SK-N-SH (cell line): ENCODE measurements at regions not wholly inside any gene's neighbourhood (a gene's known extent, or its start where the extent isn't known, plus 50 kb on each side); places are given as distances from the start of the nearest gene placed in this dataset.

ENCODE experiments used
- CTCF ChIA-PET: fragments of 300-600, 350-600 bp; formaldehyde crosslinking; extraction: SDS; loops from one replicate; lab custom pipeline; 2021; lab: Yijun Ruan, JAX
- POLR2A ChIA-PET: fragments of 350-600 bp; sonication (Branson Sonifier 250); formaldehyde crosslinking; extraction: SDS; loops from one replicate; lab custom pipeline; 2020; ENCODE audit warnings: antibody characterized with exemption, inconsistent platforms; lab: Yijun Ruan, JAX
- DNase-seq: peaks from one replicate; pipeline ENCODE4 v3.0.0; 2012
- H2AFZ ChIP-seq: fragments of 200-600 bp; sonication (generic); 2 replicates; pipeline ENCODE4 v1.8.1; 2016; ENCODE audit warnings: antibody characterized with exemption, mild to moderate bottlenecking, low read depth
- H3F3A ChIP-seq: fragments of 200-600 bp; sonication (generic); replicated peaks from 2 replicates; pipeline ENCODE3; 2016; ENCODE audit warnings: antibody characterized with exemption, mild to moderate bottlenecking; ENCODE audit not compliant: insufficient read depth
- H3K27ac ChIP-seq, 2 experiments: fragments of 200-500 bp in 1 of 2; fragments of 200-600 bp in 1 of 2; sonication (Bioruptor generic) in 1 of 2; sonication (generic), shearing (Covaris generic) in 1 of 2; 2 replicates each; pipeline versions ENCODE4 v1.5.1 to v1.6.1; 2014 to 2016; ENCODE audit warnings: low read depth in 2 of 2, inconsistent platforms in 1 of 2, low read length in 1 of 2, mild to moderate bottlenecking in 1 of 2, mixed read lengths in 1 of 2
- H3K27me3 ChIP-seq: fragments of 200-600 bp; sonication (generic), shearing (Covaris generic); 2 replicates; pipeline ENCODE4 v1.6.1; 2016; ENCODE audit warnings: mixed run types; ENCODE audit not compliant: insufficient read depth
- H3K36me3 ChIP-seq, 2 experiments: fragments of 200-500 bp in 1 of 2; fragments of 200-600 bp in 1 of 2; sonication (Bioruptor generic) in 1 of 2; sonication (generic) in 1 of 2; replicated peaks in 1 of 2; 2 replicates each; pipeline versions ENCODE3 to v1.5.1; 2014 to 2016; ENCODE audit warnings: low read length in 1 of 2, mild to moderate bottlenecking in 1 of 2; ENCODE audit not compliant: insufficient read depth in 2 of 2, control insufficient read depth in 1 of 2
- H3K4me1 ChIP-seq, 2 experiments: fragments of 200-500 bp in 1 of 2; fragments of 200-600 bp in 1 of 2; sonication (Bioruptor generic) in 1 of 2; sonication (generic), shearing (Covaris generic) in 1 of 2; 2 replicates each; pipeline versions ENCODE4 v1.5.1 to v1.6.1; 2014 to 2016; ENCODE audit warnings: low read depth in 1 of 2, low read length in 1 of 2, mixed run types in 1 of 2; ENCODE audit not compliant: insufficient read depth in 2 of 2, control insufficient read depth in 1 of 2
- H3K4me2 ChIP-seq: fragments of 200-600 bp; sonication (generic), shearing (Covaris generic); 2 replicates; pipeline ENCODE4 v1.6.1; 2017; ENCODE audit warnings: mixed run types
- H3K4me3 ChIP-seq, 2 experiments: fragments of 200-500 bp in 1 of 2; fragments of 200-600 bp in 1 of 2; sonication (Bioruptor generic) in 1 of 2; sonication (generic), shearing (Covaris generic) in 1 of 2; 2 replicates each; pipeline versions ENCODE4 v1.5.1 to v1.8.1; 2014 to 2016; ENCODE audit warnings: low read depth in 2 of 2, inconsistent platforms in 1 of 2, low read length in 1 of 2, mild to moderate bottlenecking in 1 of 2, mixed read lengths in 1 of 2, moderate library complexity in 1 of 2
- H3K79me2 ChIP-seq: fragments of 200-600 bp; sonication (generic); 2 replicates; pipeline ENCODE4 v1.8.1; 2017; ENCODE audit warnings: mild to moderate bottlenecking; ENCODE audit not compliant: insufficient read depth
- H3K9ac ChIP-seq: fragments of 200-600 bp; sonication (generic); 2 replicates; pipeline ENCODE4 v1.6.1; 2017; ENCODE audit warnings: mixed run types
- H3K9me2 ChIP-seq: fragments of 200-600 bp; sonication (generic); 2 replicates; pipeline ENCODE4 v1.6.1; 2017; ENCODE audit warnings: mixed run types
- H3K9me3 ChIP-seq: fragments of 200-600 bp; sonication (generic); 2 replicates; pipeline ENCODE4 v1.6.1; 2017; ENCODE audit warnings: mixed run types, mild to moderate bottlenecking, moderate library complexity
- H4K20me1 ChIP-seq: fragments of 200-600 bp; sonication (generic); 2 replicates; pipeline ENCODE4 v1.6.1; 2017; ENCODE audit warnings: mild to moderate bottlenecking, mixed run types; ENCODE audit not compliant: insufficient read depth
- ELF1 ChIP-seq: IDR thresholded peaks from 2 replicates; pipeline ENCODE4 v1.4.0; 2012
- EP300 ChIP-seq, 2 experiments: IDR thresholded peaks; 2 replicates each; pipeline versions ENCODE4 v1.4.0 to v1.6.1; 2012; ENCODE audit warnings: borderline replicate concordance in 1 of 2, low read depth in 1 of 2, low read length in 1 of 2
- EZH2phosphoT487 ChIP-seq: fragments of 200-600 bp; sonication (generic); IDR thresholded peaks from 2 replicates; pipeline ENCODE4 v1.6.1; 2017; ENCODE audit warnings: low read depth, mixed run types, mild to moderate bottlenecking, antibody characterized with exemption, moderate library complexity, borderline replicate concordance
- FOSL2 ChIP-seq: IDR thresholded peaks from 2 replicates; pipeline ENCODE4 v1.4.0; 2012; ENCODE audit warnings: low read depth, mild to moderate bottlenecking, moderate library complexity, borderline replicate concordance
- FOXM1 ChIP-seq: IDR thresholded peaks from 2 replicates; pipeline ENCODE4 v1.4.0; 2012; ENCODE audit warnings: low read depth, mild to moderate bottlenecking
- GATA2 ChIP-seq: sonication (generic); formaldehyde crosslinking; IDR thresholded peaks from 2 replicates; pipeline ENCODE4 v1.5.0; 2020; ENCODE audit warnings: mild to moderate bottlenecking, missing genetic modification reagents
- JUND ChIP-seq: IDR thresholded peaks from 2 replicates; pipeline ENCODE4 v1.4.0; 2012
- MEF2A ChIP-seq: IDR thresholded peaks from 2 replicates; pipeline ENCODE4 v1.4.0; 2012; ENCODE audit warnings: low read depth, borderline replicate concordance
- MXI1 ChIP-seq: IDR thresholded peaks from 2 replicates; pipeline ENCODE4 v1.6.1; 2012; ENCODE audit warnings: mild to moderate bottlenecking, low read depth, low read length, improper control_type of control experiment
- NFIC ChIP-seq: IDR thresholded peaks from 2 replicates; pipeline ENCODE4 v1.4.0; 2012; ENCODE audit warnings: borderline replicate concordance
- RAD21 ChIP-seq: IDR thresholded peaks from 2 replicates; pipeline ENCODE4 v1.6.1; 2012; ENCODE audit warnings: mild to moderate bottlenecking, low read length
- RFX5 ChIP-seq: IDR thresholded peaks from 2 replicates; pipeline ENCODE4 v1.6.1; 2012; ENCODE audit warnings: mild to moderate bottlenecking, improper control_type of control experiment, low read length
- RXRA ChIP-seq: IDR thresholded peaks from 2 replicates; pipeline ENCODE4 v1.4.0; 2012; ENCODE audit warnings: low read depth, mild to moderate bottlenecking, borderline replicate concordance
- SIN3A ChIP-seq: IDR thresholded peaks from 2 replicates; pipeline ENCODE4 v1.6.1; 2012; ENCODE audit warnings: low read depth, mild to moderate bottlenecking, low read length, moderate library complexity, borderline replicate concordance
- TAF1 ChIP-seq: IDR thresholded peaks from 2 replicates; pipeline ENCODE4 v1.6.1; 2012; ENCODE audit warnings: low read depth, mild to moderate bottlenecking, low read length, moderate library complexity, borderline replicate concordance
- TEAD4 ChIP-seq: IDR thresholded peaks from 2 replicates; pipeline ENCODE4 v1.4.0; 2012; ENCODE audit warnings: mild to moderate bottlenecking, borderline replicate concordance; ENCODE audit not compliant: insufficient read depth
- WGBS: methylation state at CpG from one replicate; pipeline ENCODE4 v1.1.6; 2017; ENCODE audit warnings: low lambda C conversion rate; 5-methylcytosine and 5-hydroxymethylcytosine counted together
- TF ChIP-seq, protein P1 (sequence below): IDR thresholded peaks from 2 replicates; pipeline ENCODE4; 2012
- TF ChIP-seq, protein P2 (sequence below): IDR thresholded peaks from 2 replicates; pipeline ENCODE4 v1.4.0; 2012; ENCODE audit warnings: low read depth
- TF ChIP-seq, protein P3 (sequence below): IDR thresholded peaks from 2 replicates; pipeline ENCODE4 v1.4.0; 2012; ENCODE audit warnings: low read depth, borderline replicate concordance
- TF ChIP-seq, protein P4 (sequence below): fragments of 150-350 bp; IDR thresholded peaks from 2 replicates; pipeline ENCODE4 v1.6.1; 2017; ENCODE audit warnings: antibody characterized with exemption, low read length, low read depth, borderline replicate concordance

DNA sequence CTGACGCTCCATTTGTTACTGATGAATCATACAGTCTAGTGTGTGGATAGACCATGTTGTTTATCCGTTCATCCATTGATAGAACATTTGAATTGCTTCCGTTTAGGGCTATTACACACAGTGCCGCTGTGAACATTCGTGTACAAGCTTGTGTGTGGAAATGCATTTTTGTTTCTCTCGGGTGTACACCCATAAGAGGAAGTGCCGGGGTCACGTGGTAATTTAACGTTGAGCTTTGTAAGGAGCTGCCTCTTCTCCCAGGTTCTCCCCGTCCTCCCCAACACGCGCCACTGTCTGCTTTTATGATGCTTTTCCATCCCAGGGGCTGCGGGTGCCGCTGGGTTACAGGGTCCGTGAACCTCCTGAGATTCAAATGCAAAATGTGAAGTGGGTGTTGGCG lies 142.3 kb downstream of the IGLL1 start:
- Histone ChIP-seq H3K9ac (no peak overlapping the region), H3K4me1 (peaks cover 0 to 27% of the 10 kb centered on the region in 2 experiments; a peak in 1 of 4 replicates), H3K27me3 (no peaks in the 10 kb centered on the region), H3K9me3 (no peaks in the 10 kb centered on the region), H4K20me1 (no peaks in the 10 kb centered on the region), H3K27ac (peak overlapping the region in 1 of 2 experiments; percentile 95; a peak in 2 of 4 replicates), H3K4me2 (no peak overlapping the region), H3K79me2 (no peaks in the 10 kb centered on the region), H3K4me3 (no peak overlapping the region), H2AFZ (no peak overlapping the region), H3K9me2 (no peaks in the 10 kb centered on the region), H3F3A (no peaks in the 10 kb centered on the region), H3K36me3 (no peaks in the 10 kb centered on the region)
- ChIA-PET CTCF (no interaction called here), POLR2A (no interaction called here)
- no peak for DNase-seq
- TF ChIP-seq FOSL2 = no peak
- TF ChIP-seq, protein P1, sequence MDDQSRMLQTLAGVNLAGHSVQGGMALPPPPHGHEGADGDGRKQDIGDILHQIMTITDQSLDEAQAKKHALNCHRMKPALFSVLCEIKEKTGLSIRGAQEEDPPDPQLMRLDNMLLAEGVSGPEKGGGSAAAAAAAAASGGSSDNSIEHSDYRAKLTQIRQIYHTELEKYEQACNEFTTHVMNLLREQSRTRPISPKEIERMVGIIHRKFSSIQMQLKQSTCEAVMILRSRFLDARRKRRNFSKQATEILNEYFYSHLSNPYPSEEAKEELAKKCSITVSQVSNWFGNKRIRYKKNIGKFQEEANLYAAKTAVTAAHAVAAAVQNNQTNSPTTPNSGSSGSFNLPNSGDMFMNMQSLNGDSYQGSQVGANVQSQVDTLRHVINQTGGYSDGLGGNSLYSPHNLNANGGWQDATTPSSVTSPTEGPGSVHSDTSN = no peak
- no peak for TF ChIP-seq JUND
- no peak for TF ChIP-seq ELF1
- no peak for TF ChIP-seq MEF2A
- no peak for TF ChIP-seq RAD21
- no peak for TF ChIP-seq RXRA
- TF ChIP-seq MXI1 = no peak
- TF ChIP-seq NFIC = no peak
- TF ChIP-seq FOXM1 = no peak
- TF ChIP-seq, protein P2, sequence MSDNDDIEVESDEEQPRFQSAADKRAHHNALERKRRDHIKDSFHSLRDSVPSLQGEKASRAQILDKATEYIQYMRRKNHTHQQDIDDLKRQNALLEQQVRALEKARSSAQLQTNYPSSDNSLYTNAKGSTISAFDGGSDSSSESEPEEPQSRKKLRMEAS = no peak
- TF ChIP-seq TEAD4 = no peak
- no peak for TF ChIP-seq TAF1
- no peak for TF ChIP-seq EP300 (IDR thresholded peaks at IDR 0.05; ENCODE audit: borderline replicate concordance in 1 of 2, low read depth in 1 of 2, low read length in 1 of 2)
- TF ChIP-seq, protein P3, sequence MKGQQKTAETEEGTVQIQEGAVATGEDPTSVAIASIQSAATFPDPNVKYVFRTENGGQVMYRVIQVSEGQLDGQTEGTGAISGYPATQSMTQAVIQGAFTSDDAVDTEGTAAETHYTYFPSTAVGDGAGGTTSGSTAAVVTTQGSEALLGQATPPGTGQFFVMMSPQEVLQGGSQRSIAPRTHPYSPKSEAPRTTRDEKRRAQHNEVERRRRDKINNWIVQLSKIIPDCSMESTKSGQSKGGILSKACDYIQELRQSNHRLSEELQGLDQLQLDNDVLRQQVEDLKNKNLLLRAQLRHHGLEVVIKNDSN = no peak
- TF ChIP-seq RFX5 = no peak
- TF ChIP-seq GATA2 (CRISPR knock-in tag) = no peak
- TF ChIP-seq SIN3A = no peak
- TF ChIP-seq, protein P4, sequence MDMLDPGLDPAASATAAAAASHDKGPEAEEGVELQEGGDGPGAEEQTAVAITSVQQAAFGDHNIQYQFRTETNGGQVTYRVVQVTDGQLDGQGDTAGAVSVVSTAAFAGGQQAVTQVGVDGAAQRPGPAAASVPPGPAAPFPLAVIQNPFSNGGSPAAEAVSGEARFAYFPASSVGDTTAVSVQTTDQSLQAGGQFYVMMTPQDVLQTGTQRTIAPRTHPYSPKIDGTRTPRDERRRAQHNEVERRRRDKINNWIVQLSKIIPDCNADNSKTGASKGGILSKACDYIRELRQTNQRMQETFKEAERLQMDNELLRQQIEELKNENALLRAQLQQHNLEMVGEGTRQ = no peak
- TF ChIP-seq EZH2phosphoT487 = no peak
- WGBS = 88% methylated on average over 16 of the region's 16 CpGs
